ENCODE measurements at regions not wholly inside any gene's neighbourhood (a gene's known extent, or its start where the extent isn't known, plus 50 kb on each side); places are given as distances from the start of the nearest gene placed in this dataset.

GRCh38 chr11:27205779-27206570 is 157.0 kb downstream of the CCDC34 start:
- TF ChIP-seq FOXP2 (optimal IDR thresholded peaks at IDR 0.05; ENCODE audit: borderline replicate concordance, extremely low read depth, extremely low read length, insufficient read depth) (no peak), POLR2AphosphoS5 (IDR thresholded peaks at IDR 0.05; ENCODE audit: low read depth, low read length) (no peak), TAF1 (IDR thresholded peaks at IDR 0.05; ENCODE audit: borderline replicate concordance, insufficient read depth, low read length) (no peak), SIN3A (IDR thresholded peaks at IDR 0.05; ENCODE audit: borderline replicate concordance, insufficient read depth, low read length) (no peak)
- TF ChIP-seq, protein P1, sequence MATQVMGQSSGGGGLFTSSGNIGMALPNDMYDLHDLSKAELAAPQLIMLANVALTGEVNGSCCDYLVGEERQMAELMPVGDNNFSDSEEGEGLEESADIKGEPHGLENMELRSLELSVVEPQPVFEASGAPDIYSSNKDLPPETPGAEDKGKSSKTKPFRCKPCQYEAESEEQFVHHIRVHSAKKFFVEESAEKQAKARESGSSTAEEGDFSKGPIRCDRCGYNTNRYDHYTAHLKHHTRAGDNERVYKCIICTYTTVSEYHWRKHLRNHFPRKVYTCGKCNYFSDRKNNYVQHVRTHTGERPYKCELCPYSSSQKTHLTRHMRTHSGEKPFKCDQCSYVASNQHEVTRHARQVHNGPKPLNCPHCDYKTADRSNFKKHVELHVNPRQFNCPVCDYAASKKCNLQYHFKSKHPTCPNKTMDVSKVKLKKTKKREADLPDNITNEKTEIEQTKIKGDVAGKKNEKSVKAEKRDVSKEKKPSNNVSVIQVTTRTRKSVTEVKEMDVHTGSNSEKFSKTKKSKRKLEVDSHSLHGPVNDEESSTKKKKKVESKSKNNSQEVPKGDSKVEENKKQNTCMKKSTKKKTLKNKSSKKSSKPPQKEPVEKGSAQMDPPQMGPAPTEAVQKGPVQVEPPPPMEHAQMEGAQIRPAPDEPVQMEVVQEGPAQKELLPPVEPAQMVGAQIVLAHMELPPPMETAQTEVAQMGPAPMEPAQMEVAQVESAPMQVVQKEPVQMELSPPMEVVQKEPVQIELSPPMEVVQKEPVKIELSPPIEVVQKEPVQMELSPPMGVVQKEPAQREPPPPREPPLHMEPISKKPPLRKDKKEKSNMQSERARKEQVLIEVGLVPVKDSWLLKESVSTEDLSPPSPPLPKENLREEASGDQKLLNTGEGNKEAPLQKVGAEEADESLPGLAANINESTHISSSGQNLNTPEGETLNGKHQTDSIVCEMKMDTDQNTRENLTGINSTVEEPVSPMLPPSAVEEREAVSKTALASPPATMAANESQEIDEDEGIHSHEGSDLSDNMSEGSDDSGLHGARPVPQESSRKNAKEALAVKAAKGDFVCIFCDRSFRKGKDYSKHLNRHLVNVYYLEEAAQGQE (IDR thresholded peaks at IDR 0.05; ENCODE audit: insufficient read depth in 1 of 2, low read depth in 2 of 2, low read length in 2 of 2) = no peak

DNA sequence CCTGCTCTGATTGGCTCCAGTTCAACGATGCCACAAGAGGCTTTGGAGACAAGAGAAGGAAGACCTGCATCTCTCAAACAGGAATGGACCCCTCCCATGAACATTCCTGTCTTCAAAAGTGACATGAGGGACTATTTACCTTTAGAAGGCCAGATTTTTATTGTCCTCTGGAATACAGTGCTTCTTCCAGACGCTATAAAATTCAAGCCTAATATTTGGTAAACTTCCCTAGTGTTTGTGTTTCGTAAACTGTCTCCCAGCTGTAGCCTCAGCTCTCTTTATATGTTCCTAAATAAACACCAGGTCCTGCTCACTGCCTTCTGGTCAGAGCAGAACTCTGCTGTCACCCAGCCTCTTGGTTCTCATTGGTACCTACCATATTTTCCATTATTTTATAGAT is 157.8 kb downstream of the CCDC34 start:
- TF ChIP-seq, protein P1 (IDR thresholded peaks at IDR 0.05; ENCODE audit: insufficient read depth in 1 of 2, low read depth in 2 of 2, low read length in 2 of 2) = no peak
- TF ChIP-seq SIN3A (IDR thresholded peaks at IDR 0.05; ENCODE audit: borderline replicate concordance, insufficient read depth, low read length) (no peak), FOXP2 (optimal IDR thresholded peaks at IDR 0.05; ENCODE audit: borderline replicate concordance, extremely low read depth, extremely low read length, insufficient read depth) (no peak), POLR2AphosphoS5 (IDR thresholded peaks at IDR 0.05; ENCODE audit: low read depth, low read length) (no peak), TAF1 (IDR thresholded peaks at IDR 0.05; ENCODE audit: borderline replicate concordance, insufficient read depth, low read length) (no peak)

DNA sequence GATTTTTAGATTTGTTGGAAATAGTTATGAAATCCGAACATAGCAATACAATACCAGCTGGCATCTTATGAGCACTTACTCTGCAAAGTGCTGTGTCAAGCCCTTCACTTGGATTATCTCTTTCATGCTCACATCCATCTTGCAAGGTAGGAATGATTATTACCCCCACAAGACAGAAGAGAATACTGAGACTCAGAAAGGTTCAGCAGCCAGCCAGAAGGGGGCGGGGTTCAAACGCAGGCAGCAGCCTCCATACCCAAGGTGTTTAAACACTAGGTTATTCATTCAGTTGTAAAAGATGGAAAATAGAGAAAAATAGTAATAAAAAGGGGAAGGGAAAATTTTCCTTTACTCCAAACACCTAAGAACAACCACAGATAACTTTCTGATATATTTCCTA is 158.5 kb downstream of the CCDC34 start:
- TF ChIP-seq, protein P1 (IDR thresholded peaks at IDR 0.05; ENCODE audit: insufficient read depth in 1 of 2, low read depth in 2 of 2, low read length in 2 of 2) = no peak
- TF ChIP-seq TAF1 (IDR thresholded peaks at IDR 0.05; ENCODE audit: borderline replicate concordance, insufficient read depth, low read length) = no peak
- TF ChIP-seq POLR2AphosphoS5 (IDR thresholded peaks at IDR 0.05; ENCODE audit: low read depth, low read length) = no peak
- no peak for TF ChIP-seq FOXP2 (optimal IDR thresholded peaks at IDR 0.05; ENCODE audit: borderline replicate concordance, extremely low read depth, extremely low read length, insufficient read depth)
- no peak for TF ChIP-seq SIN3A (IDR thresholded peaks at IDR 0.05; ENCODE audit: borderline replicate concordance, insufficient read depth, low read length)

- TF ChIP-seq TAF1 (IDR thresholded peaks at IDR 0.05; ENCODE audit: borderline replicate concordance, insufficient read depth, low read length) (no peak), SIN3A (IDR thresholded peaks at IDR 0.05; ENCODE audit: borderline replicate concordance, insufficient read depth, low read length) (no peak), POLR2AphosphoS5 (IDR thresholded peaks at IDR 0.05; ENCODE audit: low read depth, low read length) (no peak), FOXP2 (optimal IDR thresholded peaks at IDR 0.05; ENCODE audit: borderline replicate concordance, extremely low read depth, extremely low read length, insufficient read depth) (no peak)
- TF ChIP-seq, protein P1 (IDR thresholded peaks at IDR 0.05; ENCODE audit: insufficient read depth in 1 of 2, low read depth in 2 of 2, low read length in 2 of 2) = no peak
Measured at GRCh38 chr11:27203077-27203647, 159.9 kb downstream of the CCDC34 start.
